DOHH2 (cell line): ENCODE measurements at regions not wholly inside any gene's neighbourhood (a gene's known extent, or its start where the extent isn't known, plus 50 kb on each side); places are given as distances from the start of the nearest gene placed in this dataset.

Experiments
- H3F3A ChIP-seq: fragments of 200-600 bp; sonication (generic), shearing (Covaris generic); 2 replicates; pipeline ENCODE4 v1.6.0; 2016; ENCODE audit warnings: antibody characterized with exemption, mild to moderate bottlenecking; ENCODE audit not compliant: control insufficient read depth, insufficient read depth
- H3K27ac ChIP-seq: fragments of 200-600 bp; sonication (generic); 2 replicates; pipeline ENCODE4 v1.5.1; 2014; ENCODE audit warnings: low read depth, mild to moderate bottlenecking, low read length, moderate library complexity
- H3K27me3 ChIP-seq: fragments of 200-600 bp; sonication (generic); 2 replicates; pipeline ENCODE4 v1.6.1; 2014; ENCODE audit warnings: mild to moderate bottlenecking, low read length, mixed read lengths; ENCODE audit not compliant: control insufficient read depth
- H3K36me3 ChIP-seq: fragments of 200-600 bp; sonication (generic); 2 replicates; pipeline ENCODE4 v1.6.1; 2014; ENCODE audit warnings: mild to moderate bottlenecking, low read length, moderate library complexity, mixed read lengths; ENCODE audit not compliant: control insufficient read depth
- H3K4me1 ChIP-seq: fragments of 200-600 bp; sonication (generic); 2 replicates; pipeline ENCODE4 v1.6.1; 2014; ENCODE audit warnings: mild to moderate bottlenecking, low read length, mixed read lengths; ENCODE audit not compliant: control insufficient read depth
- H3K4me2 ChIP-seq: fragments of 200-600 bp; sonication (generic); 2 replicates; pipeline ENCODE4 v1.6.0; 2014; ENCODE audit warnings: mild to moderate bottlenecking, low read length, moderate library complexity
- H3K4me3 ChIP-seq: fragments of 200-600 bp; sonication (generic); 2 replicates; pipeline ENCODE4 v1.5.1; 2014; ENCODE audit warnings: mild to moderate bottlenecking, low read length, mixed read lengths
- H3K79me2 ChIP-seq: fragments of 200-600 bp; sonication (generic); 2 replicates; pipeline ENCODE4 v1.6.1; 2014; ENCODE audit warnings: mild to moderate bottlenecking, low read length, mixed read lengths; ENCODE audit not compliant: control insufficient read depth
- H3K9me2 ChIP-seq: fragments of 200-600 bp; sonication (generic); replicated peaks from 2 replicates; pipeline ENCODE4 v1.6.1; 2014; ENCODE audit warnings: mild to moderate bottlenecking, low read length, mixed read lengths; ENCODE audit not compliant: control insufficient read depth
- H3K9me3 ChIP-seq: fragments of 200-600 bp; sonication (generic); 2 replicates; pipeline ENCODE4 v1.6.1; 2014; ENCODE audit warnings: antibody characterized with exemption, low read length, mixed read lengths; ENCODE audit not compliant: control insufficient read depth, insufficient read depth
- H4K20me1 ChIP-seq: fragments of 200-600 bp; sonication (generic); 2 replicates; pipeline ENCODE4 v1.6.0; 2014; ENCODE audit warnings: low read depth, mild to moderate bottlenecking, antibody characterized with exemption, low read length, moderate library complexity; ENCODE audit not compliant: control insufficient read depth, insufficient read depth
- EZH2phosphoT487 ChIP-seq: fragments of 200-600 bp; sonication (generic); IDR thresholded peaks from 2 replicates; pipeline ENCODE4 v1.6.1; 2017; ENCODE audit warnings: borderline replicate concordance, mild to moderate bottlenecking, antibody characterized with exemption, low read length, moderate library complexity, mixed read lengths
- TF ChIP-seq, protein P1 (sequence below): fragments of 200-600 bp; sonication (generic); IDR thresholded peaks from one replicate; pipeline ENCODE4 v1.5.1; 2014; ENCODE audit warnings: antibody characterized with exemption, mild to moderate bottlenecking, low read depth, low read length; ENCODE audit not compliant: poor library complexity, severe bottlenecking

GRCh38 chrX:43530837-43531236, 125.3 kb upstream of the MAOA start:
- no peaks in the 10 kb centered on the region for H3F3A ChIP-seq
- no peak overlapping the region for H3K4me2 ChIP-seq
- no peak for TF ChIP-seq EZH2phosphoT487
- TF ChIP-seq, protein P1, sequence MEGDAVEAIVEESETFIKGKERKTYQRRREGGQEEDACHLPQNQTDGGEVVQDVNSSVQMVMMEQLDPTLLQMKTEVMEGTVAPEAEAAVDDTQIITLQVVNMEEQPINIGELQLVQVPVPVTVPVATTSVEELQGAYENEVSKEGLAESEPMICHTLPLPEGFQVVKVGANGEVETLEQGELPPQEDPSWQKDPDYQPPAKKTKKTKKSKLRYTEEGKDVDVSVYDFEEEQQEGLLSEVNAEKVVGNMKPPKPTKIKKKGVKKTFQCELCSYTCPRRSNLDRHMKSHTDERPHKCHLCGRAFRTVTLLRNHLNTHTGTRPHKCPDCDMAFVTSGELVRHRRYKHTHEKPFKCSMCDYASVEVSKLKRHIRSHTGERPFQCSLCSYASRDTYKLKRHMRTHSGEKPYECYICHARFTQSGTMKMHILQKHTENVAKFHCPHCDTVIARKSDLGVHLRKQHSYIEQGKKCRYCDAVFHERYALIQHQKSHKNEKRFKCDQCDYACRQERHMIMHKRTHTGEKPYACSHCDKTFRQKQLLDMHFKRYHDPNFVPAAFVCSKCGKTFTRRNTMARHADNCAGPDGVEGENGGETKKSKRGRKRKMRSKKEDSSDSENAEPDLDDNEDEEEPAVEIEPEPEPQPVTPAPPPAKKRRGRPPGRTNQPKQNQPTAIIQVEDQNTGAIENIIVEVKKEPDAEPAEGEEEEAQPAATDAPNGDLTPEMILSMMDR, result no peak
- no peak overlapping the region for H3K27ac ChIP-seq
- no peaks in the 10 kb centered on the region for H3K27me3 ChIP-seq
- H3K4me1 ChIP-seq, result no peaks in the 10 kb centered on the region
- H3K4me3 ChIP-seq, result no peak overlapping the region
- H3K9me2 ChIP-seq, result no peaks in the 10 kb centered on the region
- H3K79me2 ChIP-seq, result no peaks in the 10 kb centered on the region
- H3K36me3 ChIP-seq, result no peaks in the 10 kb centered on the region
- H3K9me3 ChIP-seq, result no peaks in the 10 kb centered on the region
- no peaks in the 10 kb centered on the region for H4K20me1 ChIP-seq

DNA sequence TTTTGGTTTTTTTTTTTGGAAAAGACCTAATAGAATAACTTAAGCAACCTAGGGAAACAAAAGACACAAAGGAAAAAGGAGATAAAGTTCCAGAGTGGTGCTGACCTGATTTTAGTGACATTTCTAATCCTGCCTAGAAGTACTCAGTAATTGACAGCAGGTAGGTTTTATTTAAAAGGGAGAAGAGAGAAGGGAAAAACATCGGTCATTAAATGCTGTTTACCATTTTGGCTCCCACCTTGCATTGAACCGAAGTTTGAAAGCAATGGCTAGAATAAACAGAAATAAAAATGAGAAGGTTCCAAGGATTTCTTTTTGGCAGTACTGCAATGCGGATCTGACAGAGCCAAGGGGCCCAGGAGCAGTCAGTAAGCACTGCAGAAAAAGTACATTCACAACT, 115.8 kb upstream of the MAOA start:
- H3K36me3 ChIP-seq, result no peaks in the 10 kb centered on the region
- no peaks in the 10 kb centered on the region for H3K79me2 ChIP-seq
- no peak overlapping the region for H3K4me2 ChIP-seq
- no peaks in the 10 kb centered on the region for H3K9me2 ChIP-seq
- TF ChIP-seq, protein P1, result no peak
- no peak for TF ChIP-seq EZH2phosphoT487
- no peaks in the 10 kb centered on the region for H4K20me1 ChIP-seq
- H3K9me3 ChIP-seq, result no peaks in the 10 kb centered on the region
- H3K4me1 ChIP-seq, result no peaks in the 10 kb centered on the region
- no peaks in the 10 kb centered on the region for H3K27me3 ChIP-seq
- H3K27ac ChIP-seq, result no peak overlapping the region
- no peak overlapping the region for H3K4me3 ChIP-seq
- no peaks in the 10 kb centered on the region for H3F3A ChIP-seq

GRCh38 chrX:43551590-43551989, 104.5 kb upstream of the MAOA start:
- no peak overlapping the region for H3K4me2 ChIP-seq
- no peak overlapping the region for H3K27ac ChIP-seq
- no peaks in the 10 kb centered on the region for H4K20me1 ChIP-seq
- H3K4me1 ChIP-seq, result no peaks in the 10 kb centered on the region
- no peaks in the 10 kb centered on the region for H3K9me2 ChIP-seq
- no peaks in the 10 kb centered on the region for H3K36me3 ChIP-seq
- TF ChIP-seq, protein P1, result no peak
- no peak for TF ChIP-seq EZH2phosphoT487
- no peaks in the 10 kb centered on the region for H3K79me2 ChIP-seq
- no peak overlapping the region for H3K4me3 ChIP-seq
- H3F3A ChIP-seq, result no peaks in the 10 kb centered on the region
- H3K27me3 ChIP-seq, result no peaks in the 10 kb centered on the region
- H3K9me3 ChIP-seq, result no peaks in the 10 kb centered on the region

DNA sequence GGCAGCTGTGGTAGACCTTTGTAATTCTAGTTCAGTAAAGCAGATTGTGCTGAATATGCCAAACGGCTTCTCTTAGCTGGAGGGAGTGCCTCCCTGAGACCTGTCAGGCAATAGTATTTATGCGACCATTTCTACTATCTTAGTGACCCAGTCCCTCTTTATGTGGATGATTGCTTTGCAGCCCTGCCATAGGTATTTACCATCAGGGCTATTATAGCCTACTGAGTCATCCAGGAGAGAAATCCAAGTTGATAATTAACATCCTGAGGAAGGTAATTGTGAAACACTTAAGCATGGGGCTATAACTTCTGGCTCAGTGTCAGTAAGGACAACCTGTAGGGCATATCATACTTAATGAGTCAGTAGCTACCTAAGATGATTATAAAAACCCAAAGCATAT, 103.9 kb upstream of the MAOA start:
- Histone ChIP-seq H4K20me1 (no peaks in the 10 kb centered on the region), H3K4me2 (no peak overlapping the region)

More for the DNA sequence above, 103.9 kb upstream of the MAOA start:
- TF ChIP-seq EZH2phosphoT487, result no peak
- TF ChIP-seq, protein P1, result no peak
- Histone ChIP-seq H3K9me3 (no peaks in the 10 kb centered on the region), H3K4me3 (no peak overlapping the region), H3K79me2 (no peaks in the 10 kb centered on the region), H3K9me2 (no peaks in the 10 kb centered on the region), H3K27ac (no peak overlapping the region), H3K4me1 (no peaks in the 10 kb centered on the region), H3K27me3 (no peaks in the 10 kb centered on the region), H3K36me3 (no peaks in the 10 kb centered on the region), H3F3A (no peaks in the 10 kb centered on the region)
